Kidney (tissue), 13 donors: ENCODE measurements at regions not wholly inside any gene's neighbourhood (a gene's known extent, or its start where the extent isn't known, plus 50 kb on each side); places are given as distances from the start of the nearest gene placed in this dataset.
A peak's percentile ranks its signal among the peaks of the same experiment; 100 is the strongest.

ENCODE experiments used
- DNase-seq, 5 donors: peaks; one replicate each; pipeline ENCODE4 v3.0.0-alpha.2; 2013 to 2020
- FAIRE-seq: peaks from 2 replicates; lab custom pipeline; 2012; peaks lifted over from hg19 to GRCh38; lab: Jason Lieb, UNC
- H3K27ac ChIP-seq, 2 donors: one replicate each; pipeline ENCODE4 v1.7.0; 2013; ENCODE audit warnings: low read depth in 2 of 2, low read length in 2 of 2, inconsistent platforms in 1 of 2
- H3K27me3 ChIP-seq: one replicate; pipeline ENCODE4 v1.7.1; 2013; ENCODE audit warnings: low read length, inconsistent platforms; ENCODE audit not compliant: control insufficient read depth, insufficient read depth
- H3K36me3 ChIP-seq, 3 donors: one replicate each; pipeline versions ENCODE4 v1.7.0 to v1.7.1; 2013; ENCODE audit warnings: low read length in 3 of 3, control low read depth in 1 of 3, inconsistent platforms in 1 of 3; ENCODE audit not compliant: insufficient read depth in 3 of 3, control insufficient read depth in 2 of 3
- H3K4me1 ChIP-seq, 3 donors: one replicate each; pipeline versions ENCODE4 v1.7.0 to v1.7.1; 2013; ENCODE audit warnings: low read length in 3 of 3, inconsistent platforms in 1 of 3, low read depth in 1 of 3; ENCODE audit not compliant: control insufficient read depth in 2 of 3, insufficient read depth in 2 of 3
- H3K4me3 ChIP-seq, 3 donors: one replicate each; pipeline versions ENCODE4 v1.7.0 to v1.8.1; 2013; ENCODE audit warnings: low read length in 3 of 3, control low read depth in 1 of 3, inconsistent platforms in 1 of 3
- H3K9ac ChIP-seq, 3 donors: one replicate each; pipeline versions ENCODE4 v1.7.0 to v1.7.1; 2013; ENCODE audit warnings: low read length in 3 of 3, control low read depth in 1 of 3, inconsistent platforms in 1 of 3
- H3K9me3 ChIP-seq, 3 donors: one replicate each; pipeline versions ENCODE4 v1.7.0 to v1.7.1; 2013; ENCODE audit warnings: low read length in 3 of 3, control low read depth in 1 of 3, inconsistent platforms in 1 of 3; ENCODE audit not compliant: control insufficient read depth in 2 of 3, insufficient read depth in 1 of 3
- CTCF ChIP-seq: IDR thresholded peaks from 3 replicates; pipeline ENCODE4 v1.5.1; 2012; ENCODE audit warnings: mild to moderate bottlenecking, moderate library complexity, borderline replicate concordance; ENCODE audit not compliant: insufficient read depth; ENCODE audit errors: extremely low read depth
- intact Hi-C: fragments of 100-400 bp; cut with DNase I; formaldehyde crosslinking; loops from one replicate; pipeline ENCODE4 v1.11.1; 2022
- donor health status: control.
- donor health status: control.
- donor health status: control.
- donor health status: control.
- donor health status: control.
- donor health status: DM: yes; HTN: yes; CAD: no.
- donor health status: Normal renal cell carcinoma (clear cell type).

- no peak for DNase-seq
- intact Hi-C loops, result no loop called here
- no peak for FAIRE-seq
- Histone ChIP-seq H3K4me1 (no peaks in the 10 kb centered on the region), H3K4me3 (peak overlapping the region in 1 of 3 donors; percentile 3), H3K27ac (no peak overlapping the region), H3K36me3 (no peaks in the 10 kb centered on the region), H3K27me3 (no peaks in the 10 kb centered on the region), H3K9me3 (no peaks in the 10 kb centered on the region), H3K9ac (no peak overlapping the region)
- no peak for TF ChIP-seq CTCF
Observed at GRCh38 chr4:79497001-79497400, 89.0 kb upstream of the GK2 start.

GRCh38 chr4:79495447-79495846, 87.4 kb upstream of the GK2 start:
- Histone ChIP-seq H3K4me3 (peak overlapping the region in 1 of 3 donors; percentile 45), H3K27me3 (no peaks in the 10 kb centered on the region), H3K9me3 (no peaks in the 10 kb centered on the region), H3K4me1 (no peaks in the 10 kb centered on the region), H3K36me3 (no peaks in the 10 kb centered on the region), H3K9ac (no peak overlapping the region), H3K27ac (no peak overlapping the region)
- FAIRE-seq (no peak), DNase-seq (no peak)
- no peak for TF ChIP-seq CTCF
- intact Hi-C loops, result no loop called here

GRCh38 chr4:79492148-79492547, 84.1 kb upstream of the GK2 start:
- H3K36me3 ChIP-seq, result no peaks in the 10 kb centered on the region
- FAIRE-seq (no peak), DNase-seq (peak in 1 of 5 donors; percentile 61)
- no peaks in the 10 kb centered on the region for H3K9me3 ChIP-seq
- peak overlapping the region in 1 of 2 donors; percentile 21 for H3K27ac ChIP-seq
- no peaks in the 10 kb centered on the region for H3K27me3 ChIP-seq
- H3K4me1 ChIP-seq, result no peaks in the 10 kb centered on the region
- no peak for TF ChIP-seq CTCF
- intact Hi-C loops, result no loop called here
- H3K9ac ChIP-seq, result no peak overlapping the region
- H3K4me3 ChIP-seq, result no peak overlapping the region

- intact Hi-C loops, result no loop called here
- H3K4me3 ChIP-seq, result no peak overlapping the region
- no peak for TF ChIP-seq CTCF
- H3K27me3 ChIP-seq, result no peaks in the 10 kb centered on the region
- H3K4me1 ChIP-seq, result no peaks in the 10 kb centered on the region
- H3K9ac ChIP-seq, result no peak overlapping the region
- H3K9me3 ChIP-seq, result no peaks in the 10 kb centered on the region
- FAIRE-seq, result no peak
- DNase-seq, result no peak
- no peak overlapping the region for H3K27ac ChIP-seq
- H3K36me3 ChIP-seq, result no peaks in the 10 kb centered on the region
Observed at GRCh38 chr4:79489506-79489905, 81.5 kb upstream of the GK2 start.
